Limb (tissue), 2 donors: ENCODE measurements at regions not wholly inside any gene's neighbourhood (a gene's known extent, or its start where the extent isn't known, plus 50 kb on each side); places are given as distances from the start of the nearest gene placed in this dataset.
"Not testable (repeated sequence)": the region's sequence is repeated elsewhere in the genome, so short reads cannot be mapped to it uniquely, and the experiment has no call there.

Experiments
- DNase-seq, 2 donors: peaks; one replicate each; pipeline ENCODE4 v3.0.0-alpha.2; 2016; ENCODE audit errors: extremely low spot score in 2 of 2

- not testable (repeated sequence) for DNase-seq
Measured at GRCh38 chr22:23464796-23465195, 115.3 kb downstream of the IGLL1 start.

GRCh38 chr22:23460517-23461031 is 119.5 kb downstream of the IGLL1 start:
- DNase-seq = not testable (repeated sequence)

GRCh38 chr22:23459645-23460516 is 120.2 kb downstream of the IGLL1 start:
- not testable (repeated sequence) for DNase-seq

- no peak for DNase-seq
Measured at GRCh38 chr22:23458663-23459541, 121.2 kb downstream of the IGLL1 start.

GRCh38 chr22:23457380-23457985 is 122.6 kb downstream of the IGLL1 start:
- DNase-seq = no peak

- DNase-seq = not testable (repeated sequence)
Measured at GRCh38 chr22:23456666-23457379, 123.3 kb downstream of the IGLL1 start.

GRCh38 chr22:23454345-23454744 is 125.7 kb downstream of the IGLL1 start:
- DNase-seq = not testable (repeated sequence)

- DNase-seq = no peak
Measured at GRCh38 chr22:23453277-23453676, 126.8 kb downstream of the IGLL1 start.

GRCh38 chr22:23452231-23453010 is 127.7 kb downstream of the IGLL1 start:
- DNase-seq = no peak

GRCh38 chr22:23451452-23452230 is 128.4 kb downstream of the IGLL1 start:
- DNase-seq = not testable (repeated sequence)

- DNase-seq = not testable (repeated sequence)
Measured at GRCh38 chr22:23450821-23451220, 129.3 kb downstream of the IGLL1 start.

GRCh38 chr22:23450434-23450795 is 129.7 kb downstream of the IGLL1 start:
- DNase-seq = no peak

GRCh38 chr22:23449748-23450433 is 130.2 kb downstream of the IGLL1 start:
- not testable (repeated sequence) for DNase-seq

- DNase-seq = not testable (repeated sequence)
Measured at GRCh38 chr22:23448499-23449288, 131.4 kb downstream of the IGLL1 start.

- no peak for DNase-seq
Measured at GRCh38 chr22:23446796-23447350, 133.2 kb downstream of the IGLL1 start.

GRCh38 chr22:23446194-23446593 is 133.9 kb downstream of the IGLL1 start:
- not testable (repeated sequence) for DNase-seq

- DNase-seq = not testable (repeated sequence)
Measured at GRCh38 chr22:23443905-23444304, 136.2 kb downstream of the IGLL1 start.

GRCh38 chr22:23439581-23439980 is 140.5 kb downstream of the IGLL1 start:
- DNase-seq = not testable (repeated sequence)
